ENCODE measurements at regions not wholly inside any gene's neighbourhood (a gene's known extent, or its start where the extent isn't known, plus 50 kb on each side); places are given as distances from the start of the nearest gene placed in this dataset.

- TF ChIP-seq, protein P1, sequence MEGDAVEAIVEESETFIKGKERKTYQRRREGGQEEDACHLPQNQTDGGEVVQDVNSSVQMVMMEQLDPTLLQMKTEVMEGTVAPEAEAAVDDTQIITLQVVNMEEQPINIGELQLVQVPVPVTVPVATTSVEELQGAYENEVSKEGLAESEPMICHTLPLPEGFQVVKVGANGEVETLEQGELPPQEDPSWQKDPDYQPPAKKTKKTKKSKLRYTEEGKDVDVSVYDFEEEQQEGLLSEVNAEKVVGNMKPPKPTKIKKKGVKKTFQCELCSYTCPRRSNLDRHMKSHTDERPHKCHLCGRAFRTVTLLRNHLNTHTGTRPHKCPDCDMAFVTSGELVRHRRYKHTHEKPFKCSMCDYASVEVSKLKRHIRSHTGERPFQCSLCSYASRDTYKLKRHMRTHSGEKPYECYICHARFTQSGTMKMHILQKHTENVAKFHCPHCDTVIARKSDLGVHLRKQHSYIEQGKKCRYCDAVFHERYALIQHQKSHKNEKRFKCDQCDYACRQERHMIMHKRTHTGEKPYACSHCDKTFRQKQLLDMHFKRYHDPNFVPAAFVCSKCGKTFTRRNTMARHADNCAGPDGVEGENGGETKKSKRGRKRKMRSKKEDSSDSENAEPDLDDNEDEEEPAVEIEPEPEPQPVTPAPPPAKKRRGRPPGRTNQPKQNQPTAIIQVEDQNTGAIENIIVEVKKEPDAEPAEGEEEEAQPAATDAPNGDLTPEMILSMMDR (IDR thresholded peaks at IDR 0.05; ENCODE audit: borderline replicate concordance, extremely low read depth, insufficient read depth), result no peak
- Histone ChIP-seq H3K4me3 (ENCODE audit: low read length in 3 of 3) (no peak overlapping the region), H3K4me1 (ENCODE audit: control insufficient read depth in 2 of 3, insufficient read depth in 2 of 3, low read depth in 1 of 3, low read length in 3 of 3) (no peaks in the 10 kb centered on the region), H3K27ac (ENCODE audit: low read depth in 2 of 2, low read length in 2 of 2) (no peak overlapping the region), H3K36me3 (ENCODE audit: control insufficient read depth in 2 of 3, insufficient read depth in 3 of 3, low read length in 3 of 3) (no peaks in the 10 kb centered on the region), H3K27me3 (ENCODE audit: control insufficient read depth, insufficient read depth, low read length) (no peaks in the 10 kb centered on the region), H3K9me3 (ENCODE audit: control insufficient read depth in 2 of 3, insufficient read depth in 1 of 3, low read length in 3 of 3) (no peaks in the 10 kb centered on the region), H3K9ac (ENCODE audit: low read length in 3 of 3) (no peak overlapping the region)
- DNase-seq, result no peak
- no peak for FAIRE-seq
- intact Hi-C loops (cut with DNase I), result no loop called here
Observed at GRCh38 chr12:127936463-127936862, 330.5 kb upstream of the TMEM132C start.

- no peaks in the 10 kb centered on the region for H3K9me3 ChIP-seq (ENCODE audit: control insufficient read depth in 2 of 3, insufficient read depth in 1 of 3, low read length in 3 of 3)
- H3K27ac ChIP-seq (ENCODE audit: low read depth in 2 of 2, low read length in 2 of 2), result no peak overlapping the region
- FAIRE-seq, result no peak
- H3K27me3 ChIP-seq (ENCODE audit: control insufficient read depth, insufficient read depth, low read length), result no peaks in the 10 kb centered on the region
- H3K36me3 ChIP-seq (ENCODE audit: control insufficient read depth in 2 of 3, insufficient read depth in 3 of 3, low read length in 3 of 3), result no peaks in the 10 kb centered on the region
- TF ChIP-seq, protein P1 (IDR thresholded peaks at IDR 0.05; ENCODE audit: borderline replicate concordance, extremely low read depth, insufficient read depth), result no peak
- no peaks in the 10 kb centered on the region for H3K4me1 ChIP-seq (ENCODE audit: control insufficient read depth in 2 of 3, insufficient read depth in 2 of 3, low read depth in 1 of 3, low read length in 3 of 3)
- DNase-seq, result no peak
- no peak overlapping the region for H3K4me3 ChIP-seq (ENCODE audit: low read length in 3 of 3)
- intact Hi-C loops (cut with DNase I), result no loop called here
- no peak overlapping the region for H3K9ac ChIP-seq (ENCODE audit: low read length in 3 of 3)
Observed at GRCh38 chr12:127941332-127941731, 325.6 kb upstream of the TMEM132C start.

DNA sequence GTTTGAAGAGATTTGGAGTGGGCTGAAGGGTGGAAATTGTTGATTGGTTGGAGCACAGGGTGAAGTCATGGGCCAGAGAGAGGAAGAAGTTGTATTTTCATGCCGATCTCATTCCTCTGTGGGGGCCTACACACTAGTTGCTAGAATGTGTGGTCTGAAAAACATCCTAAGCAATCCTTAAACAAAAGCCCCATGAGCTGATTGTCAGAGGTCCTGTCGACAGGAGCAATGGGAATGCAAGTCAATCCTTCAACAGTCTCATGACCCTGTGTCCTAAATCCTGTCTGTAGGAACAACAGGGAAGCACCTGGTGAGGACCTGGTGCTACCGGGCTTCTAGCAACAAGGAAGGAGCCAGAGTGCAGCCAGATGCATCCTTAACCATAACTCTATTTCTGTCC is 324.0 kb upstream of the TMEM132C start:
- H3K4me3 ChIP-seq (ENCODE audit: low read length in 3 of 3), result no peak overlapping the region
- no peak for DNase-seq
- no peak overlapping the region for H3K27ac ChIP-seq (ENCODE audit: low read depth in 2 of 2, low read length in 2 of 2)

More for the DNA sequence above, 324.0 kb upstream of the TMEM132C start:
- H3K4me1 ChIP-seq (ENCODE audit: control insufficient read depth in 2 of 3, insufficient read depth in 2 of 3, low read depth in 1 of 3, low read length in 3 of 3), result no peaks in the 10 kb centered on the region
- H3K36me3 ChIP-seq (ENCODE audit: control insufficient read depth in 2 of 3, insufficient read depth in 3 of 3, low read length in 3 of 3), result no peaks in the 10 kb centered on the region
- FAIRE-seq, result no peak
- TF ChIP-seq, protein P1 (IDR thresholded peaks at IDR 0.05; ENCODE audit: borderline replicate concordance, extremely low read depth, insufficient read depth), result no peak
- H3K9me3 ChIP-seq (ENCODE audit: control insufficient read depth in 2 of 3, insufficient read depth in 1 of 3, low read length in 3 of 3), result no peaks in the 10 kb centered on the region
- intact Hi-C loops (cut with DNase I), result no loop called here
- no peaks in the 10 kb centered on the region for H3K27me3 ChIP-seq (ENCODE audit: control insufficient read depth, insufficient read depth, low read length)
- no peak overlapping the region for H3K9ac ChIP-seq (ENCODE audit: low read length in 3 of 3)
